Keratinocyte (primary cell): ENCODE measurements at regions not wholly inside any gene's neighbourhood (a gene's known extent, or its start where the extent isn't known, plus 50 kb on each side); places are given as distances from the start of the nearest gene placed in this dataset.

ENCODE experiments used
- DNase-seq: peaks from one replicate; pipeline ENCODE4 v3.0.0-alpha.2; 2011; ENCODE audit warnings: low read depth, missing footprints, low spot score
- FAIRE-seq: peaks from 2 replicates; lab custom pipeline; 2011; peaks lifted over from hg19 to GRCh38; lab: Jason Lieb, UNC
- H2AFZ ChIP-seq: 2 replicates; pipeline ENCODE4 v1.6.0; 2012; ENCODE audit warnings: low read length, control low read depth, inconsistent platforms; ENCODE audit not compliant: control insufficient read depth
- H3K27ac ChIP-seq: 2 replicates; pipeline ENCODE4 v1.5.1; 2011; ENCODE audit warnings: low read length; ENCODE audit not compliant: control insufficient read depth, insufficient read depth
- H3K27me3 ChIP-seq: 3 replicates; pipeline ENCODE4 v1.6.0; 2011; ENCODE audit warnings: low read length; ENCODE audit not compliant: control insufficient read depth, insufficient read depth; ENCODE audit errors: extremely low read depth
- H3K36me3 ChIP-seq, 2 experiments: 2 replicates in 1 of 2; 3 replicates in 1 of 2; pipeline ENCODE4 v1.5.1; 2011; ENCODE audit warnings: low read length in 2 of 2, mild to moderate bottlenecking in 1 of 2; ENCODE audit not compliant: control insufficient read depth in 2 of 2, insufficient read depth in 2 of 2; ENCODE audit errors: extremely low read depth in 1 of 2
- H3K4me1 ChIP-seq: 3 replicates; pipeline ENCODE4 v1.5.1; 2011; ENCODE audit warnings: low read length; ENCODE audit not compliant: control insufficient read depth, insufficient read depth; ENCODE audit errors: extremely low read depth
- H3K4me2 ChIP-seq: 3 replicates; pipeline ENCODE4 v1.6.0; 2011; ENCODE audit warnings: low read depth, low read length; ENCODE audit not compliant: control insufficient read depth, insufficient read depth; ENCODE audit errors: extremely low read depth
- H3K4me3 ChIP-seq, 3 experiments: fragments of 200-600 bp in 1 of 3; sonication (generic) in 1 of 3; 2 replicates in 2 of 3; 3 replicates in 1 of 3; pipeline ENCODE4 v1.5.1; 2011 to 2016; ENCODE audit warnings: low read length in 3 of 3, mild to moderate bottlenecking in 3 of 3, control low read depth in 2 of 3, inconsistent platforms in 1 of 3, low read depth in 1 of 3, mixed read lengths in 1 of 3, mixed run types in 1 of 3, moderate library complexity in 1 of 3; ENCODE audit not compliant: control insufficient read depth in 2 of 3, insufficient read depth in 2 of 3; ENCODE audit errors: extremely low read depth in 1 of 3
- H3K79me2 ChIP-seq: 2 replicates; pipeline ENCODE4 v1.6.0; 2012; ENCODE audit warnings: low read length; ENCODE audit not compliant: control insufficient read depth, insufficient read depth
- H3K9ac ChIP-seq: 3 replicates; pipeline ENCODE4 v1.6.0; 2011; ENCODE audit warnings: low read length; ENCODE audit not compliant: control insufficient read depth, insufficient read depth; ENCODE audit errors: extremely low read depth
- H3K9me1 ChIP-seq: 3 replicates; pipeline ENCODE4 v1.6.0; 2011; ENCODE audit warnings: low read length; ENCODE audit not compliant: control insufficient read depth, insufficient read depth; ENCODE audit errors: extremely low read depth
- H3K9me3 ChIP-seq: 2 replicates; pipeline ENCODE4 v1.5.1; 2012; ENCODE audit warnings: low read depth, low read length; ENCODE audit not compliant: control insufficient read depth
- H4K20me1 ChIP-seq: 3 replicates; pipeline ENCODE4 v1.6.0; 2011; ENCODE audit warnings: low read length; ENCODE audit not compliant: control insufficient read depth, insufficient read depth; ENCODE audit errors: extremely low read depth
- EZH2 ChIP-seq: IDR thresholded peaks from one replicate; pipeline ENCODE4 v1.6.1; 2012; ENCODE audit warnings: inconsistent platforms, mild to moderate bottlenecking, low read length, moderate library complexity
- dilution Hi-C: fragments of 300-500 bp; cut with MboI; formaldehyde crosslinking; loops from one replicate; pipeline ENCODE4 v1.7.0; 2020; ENCODE audit warnings: low sequenced_read_pairs; ENCODE audit not compliant: extremely low pct_ligation_motif_present
- TF ChIP-seq, protein P1 (sequence below), 3 experiments: IDR thresholded peaks in 1 of 3; conservative IDR thresholded peaks in 1 of 3; optimal IDR thresholded peaks in 1 of 3; 2 replicates in 2 of 3; 3 replicates in 1 of 3; pipeline versions ENCODE3 to v1.5.1; 2011; ENCODE audit warnings: low read length in 3 of 3, mild to moderate bottlenecking in 3 of 3, moderate library complexity in 2 of 3, control low read depth in 1 of 3, inconsistent platforms in 1 of 3; ENCODE audit not compliant: insufficient read depth in 2 of 3; ENCODE audit errors: extremely low read depth in 1 of 3

DNA sequence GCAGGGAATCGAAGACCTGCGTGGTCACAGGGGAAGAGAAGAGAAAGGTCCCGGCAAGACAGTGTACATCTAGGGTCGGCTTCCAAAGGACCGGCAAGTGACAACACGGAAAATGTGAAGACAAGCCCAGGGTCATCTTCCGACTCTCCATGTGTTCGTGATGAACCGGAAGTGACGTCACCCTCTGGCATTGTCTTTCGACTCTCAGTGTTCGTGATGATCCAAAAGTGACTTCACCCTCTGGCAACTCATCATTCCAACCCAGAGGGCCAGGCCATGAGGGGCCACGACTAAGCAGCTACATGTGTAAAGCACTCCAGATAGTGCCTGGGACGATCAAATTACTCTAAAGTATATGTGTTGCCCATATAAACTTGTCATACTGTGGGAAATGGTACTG lies 290.8 kb downstream of the THBS2 start:
- no peaks in the 10 kb centered on the region for H4K20me1 ChIP-seq
- no peaks in the 10 kb centered on the region for H3K27me3 ChIP-seq
- H3K79me2 ChIP-seq, result no peaks in the 10 kb centered on the region
- H3K9me1 ChIP-seq, result no peaks in the 10 kb centered on the region
- DNase-seq (no peak), FAIRE-seq (no peak)
- no peak overlapping the region for H2AFZ ChIP-seq
- H3K36me3 ChIP-seq, result no peaks in the 10 kb centered on the region
- no peak for TF ChIP-seq EZH2
- TF ChIP-seq, protein P1, sequence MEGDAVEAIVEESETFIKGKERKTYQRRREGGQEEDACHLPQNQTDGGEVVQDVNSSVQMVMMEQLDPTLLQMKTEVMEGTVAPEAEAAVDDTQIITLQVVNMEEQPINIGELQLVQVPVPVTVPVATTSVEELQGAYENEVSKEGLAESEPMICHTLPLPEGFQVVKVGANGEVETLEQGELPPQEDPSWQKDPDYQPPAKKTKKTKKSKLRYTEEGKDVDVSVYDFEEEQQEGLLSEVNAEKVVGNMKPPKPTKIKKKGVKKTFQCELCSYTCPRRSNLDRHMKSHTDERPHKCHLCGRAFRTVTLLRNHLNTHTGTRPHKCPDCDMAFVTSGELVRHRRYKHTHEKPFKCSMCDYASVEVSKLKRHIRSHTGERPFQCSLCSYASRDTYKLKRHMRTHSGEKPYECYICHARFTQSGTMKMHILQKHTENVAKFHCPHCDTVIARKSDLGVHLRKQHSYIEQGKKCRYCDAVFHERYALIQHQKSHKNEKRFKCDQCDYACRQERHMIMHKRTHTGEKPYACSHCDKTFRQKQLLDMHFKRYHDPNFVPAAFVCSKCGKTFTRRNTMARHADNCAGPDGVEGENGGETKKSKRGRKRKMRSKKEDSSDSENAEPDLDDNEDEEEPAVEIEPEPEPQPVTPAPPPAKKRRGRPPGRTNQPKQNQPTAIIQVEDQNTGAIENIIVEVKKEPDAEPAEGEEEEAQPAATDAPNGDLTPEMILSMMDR (optimal IDR thresholded peaks at IDR 0.05 in 1 of 3, IDR thresholded peaks at IDR 0.05 in 1 of 3, conservative IDR thresholded peaks at IDR 0.05 in 1 of 3; ENCODE audit: extremely low read depth in 1 of 3, insufficient read depth in 2 of 3, low read length in 3 of 3), result no peak
- H3K4me1 ChIP-seq, result no peaks in the 10 kb centered on the region
- H3K9ac ChIP-seq, result no peak overlapping the region
- H3K4me3 ChIP-seq, result no peak overlapping the region
- dilution Hi-C loops, result no loop called here
- H3K9me3 ChIP-seq, result no peaks in the 10 kb centered on the region
- no peak overlapping the region for H3K4me2 ChIP-seq
- no peak overlapping the region for H3K27ac ChIP-seq

- no peaks in the 10 kb centered on the region for H3K27me3 ChIP-seq
- dilution Hi-C loops, result no loop called here
- H2AFZ ChIP-seq, result no peak overlapping the region
- peaks cover 4% of the 10 kb centered on the region for H3K4me1 ChIP-seq
- no peak overlapping the region for H3K27ac ChIP-seq
- DNase-seq (no peak), FAIRE-seq (no peak)
- no peaks in the 10 kb centered on the region for H4K20me1 ChIP-seq
- no peak for TF ChIP-seq EZH2
- TF ChIP-seq, protein P1 (optimal IDR thresholded peaks at IDR 0.05 in 1 of 3, IDR thresholded peaks at IDR 0.05 in 1 of 3, conservative IDR thresholded peaks at IDR 0.05 in 1 of 3; ENCODE audit: extremely low read depth in 1 of 3, insufficient read depth in 2 of 3, low read length in 3 of 3), result no peak
- no peaks in the 10 kb centered on the region for H3K9me3 ChIP-seq
- no peaks in the 10 kb centered on the region for H3K36me3 ChIP-seq
- no peaks in the 10 kb centered on the region for H3K79me2 ChIP-seq
- H3K9ac ChIP-seq, result no peak overlapping the region
- H3K4me3 ChIP-seq, result no peak overlapping the region
- no peak overlapping the region for H3K4me2 ChIP-seq
- H3K9me1 ChIP-seq, result no peaks in the 10 kb centered on the region
Observed at GRCh38 chr6:168961264-168961656, 292.4 kb downstream of the THBS2 start.
